GM11168 (cell line): ENCODE measurements at regions not wholly inside any gene's neighbourhood (a gene's known extent, or its start where the extent isn't known, plus 50 kb on each side); places are given as distances from the start of the nearest gene placed in this dataset.
"Not testable (repeated sequence)": the region's sequence is repeated elsewhere in the genome, so short reads cannot be mapped to it uniquely, and the experiment has no call there.

Experiments
- in situ Hi-C: fragments of 300-500 bp; cut with MboI; formaldehyde crosslinking; loops from one replicate; pipeline ENCODE4 v1.12.0; 2022; ENCODE audit warnings: low sequenced_read_pairs; ENCODE audit not compliant: unreplicated experiment

DNA sequence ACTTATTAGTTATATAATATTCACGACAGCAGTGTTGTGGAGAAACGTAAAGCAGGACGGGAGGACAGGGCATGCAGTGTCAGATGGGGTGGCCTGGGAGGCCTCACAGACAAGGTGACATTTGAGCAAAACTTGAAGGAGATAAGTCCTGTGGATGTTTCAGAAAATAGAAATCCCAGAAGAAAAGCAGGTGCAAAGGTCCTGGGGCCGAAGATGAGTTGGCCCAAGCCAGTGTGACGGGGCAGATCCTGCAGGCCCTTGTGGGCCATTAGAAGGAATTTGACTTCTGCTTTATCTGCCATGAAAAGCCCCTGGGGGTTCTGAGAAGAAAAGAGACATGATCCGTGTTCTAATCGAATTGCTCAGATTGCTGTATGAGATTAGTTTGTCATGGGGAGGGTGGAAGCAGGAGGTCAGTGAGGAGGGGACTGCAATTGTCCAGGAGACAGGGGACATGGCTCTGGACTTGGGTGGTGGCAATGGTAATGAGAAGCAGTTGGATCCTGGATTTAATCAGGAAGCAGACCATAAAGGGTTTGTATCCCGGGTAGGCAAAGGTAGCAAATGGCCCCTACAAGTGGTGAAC, 437.4 kb upstream of the SULF2 start:
- in situ Hi-C loops = no loop called here

DNA sequence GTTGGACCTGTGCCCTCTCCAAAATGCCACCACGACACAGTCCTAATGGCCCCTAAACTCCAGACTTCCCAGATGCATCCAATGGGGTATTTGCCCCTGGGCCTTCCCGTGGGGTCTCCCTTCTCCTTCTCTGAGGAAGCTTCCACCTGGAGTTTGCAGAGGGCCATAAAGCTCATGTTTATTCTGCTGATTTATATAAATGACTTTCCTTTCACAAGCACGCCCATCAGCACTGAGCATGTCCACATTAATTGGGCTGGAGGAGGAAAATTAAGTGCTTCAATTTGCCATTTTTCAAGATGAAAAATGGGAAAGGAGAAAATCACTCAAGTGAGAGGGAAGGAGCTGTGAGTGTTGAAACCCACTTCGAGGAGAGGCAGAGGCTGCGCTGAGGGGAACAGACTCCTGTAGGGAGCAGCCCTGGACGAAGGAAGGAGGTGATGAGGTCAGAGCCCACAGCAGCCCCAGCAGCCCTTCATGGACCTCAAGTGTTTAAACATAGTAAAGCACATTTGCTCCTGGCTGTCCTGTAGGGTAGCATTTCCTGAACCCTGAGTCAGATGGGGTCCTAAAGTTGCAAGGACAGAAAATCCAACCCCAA, 434.9 kb upstream of the SULF2 start:
- in situ Hi-C loops = no loop called here

DNA sequence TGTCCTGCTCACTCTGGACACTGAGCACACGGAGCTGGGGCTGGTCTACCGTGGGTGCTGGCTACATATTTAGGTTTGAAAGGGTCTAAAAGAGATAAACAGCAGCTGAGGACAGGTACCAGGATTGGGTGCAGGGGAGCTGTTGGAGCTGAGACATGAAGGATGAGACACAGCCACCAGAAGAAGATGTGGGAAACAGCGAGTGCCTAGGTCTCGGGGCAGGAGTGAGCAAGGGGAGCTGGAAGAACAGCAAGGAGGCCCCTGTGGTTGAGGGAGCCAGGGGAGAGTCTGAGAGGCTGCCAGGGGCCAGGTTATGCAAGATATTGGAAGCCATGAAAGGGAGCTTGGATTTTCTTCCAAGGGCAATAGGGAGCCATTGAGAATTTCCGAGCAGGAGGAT, 434.0 kb upstream of the SULF2 start:
- in situ Hi-C loops = no loop called here

DNA sequence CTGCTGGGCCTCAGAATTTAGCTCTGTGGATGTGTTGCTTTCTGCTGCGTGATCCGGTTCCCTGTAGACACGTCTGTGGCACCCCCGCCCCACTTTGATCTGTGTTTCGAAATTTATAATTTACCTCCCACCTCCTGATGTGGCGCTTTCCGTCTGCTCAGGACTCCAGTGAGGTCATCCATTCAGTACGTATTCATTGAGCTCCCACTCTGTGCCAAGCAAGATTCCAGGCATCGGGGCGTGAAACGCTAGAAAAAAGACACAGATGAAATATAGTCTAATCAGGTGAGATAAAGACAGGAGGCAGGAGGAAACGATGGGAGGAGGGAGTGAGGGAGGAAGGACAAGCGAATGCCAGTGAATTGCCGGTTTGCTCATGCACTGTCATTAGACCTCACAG, 431.9 kb upstream of the SULF2 start:
- in situ Hi-C loops = no loop called here

DNA sequence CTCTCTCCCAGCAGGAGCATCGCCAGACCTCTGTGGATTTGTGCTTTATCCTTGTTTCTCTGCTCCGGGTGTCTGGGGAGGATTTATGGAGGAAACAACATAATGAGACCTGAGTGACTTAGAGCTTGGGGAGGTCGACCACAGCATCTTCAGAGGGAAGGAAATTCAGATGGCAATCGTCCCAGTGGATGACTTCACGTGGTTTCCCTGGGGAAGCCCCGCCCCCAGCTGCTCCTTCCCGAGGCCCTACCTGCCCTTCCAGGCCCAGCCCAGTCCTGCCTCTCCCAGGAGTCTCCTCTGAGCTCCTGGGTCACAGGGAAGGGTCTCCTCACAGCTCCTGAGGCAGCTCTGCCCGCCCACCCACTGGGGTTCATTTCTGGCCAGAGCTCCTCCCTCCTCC, 430.3 kb upstream of the SULF2 start:
- in situ Hi-C loops = no loop called here

DNA sequence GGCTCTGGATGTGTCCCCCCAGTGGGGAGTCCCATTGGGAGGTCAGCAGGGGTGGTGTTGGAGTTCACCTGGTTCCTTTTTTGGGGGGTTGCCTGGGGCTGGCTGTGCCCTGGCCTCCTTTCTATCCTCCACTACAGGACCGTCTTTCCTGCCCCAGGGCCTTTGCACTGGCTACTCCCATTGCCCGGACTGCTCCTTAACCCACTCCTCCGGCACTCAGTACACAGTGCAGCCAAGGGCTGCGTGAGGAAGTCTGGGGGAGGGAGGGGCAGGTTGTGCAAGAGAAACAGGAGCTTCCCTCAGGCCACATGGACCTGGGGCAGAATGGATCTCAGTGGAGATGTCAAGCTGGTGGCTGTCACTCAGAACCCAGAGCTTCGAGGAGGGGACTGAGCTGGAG, 429.3 kb upstream of the SULF2 start:
- in situ Hi-C loops = no loop called here

DNA sequence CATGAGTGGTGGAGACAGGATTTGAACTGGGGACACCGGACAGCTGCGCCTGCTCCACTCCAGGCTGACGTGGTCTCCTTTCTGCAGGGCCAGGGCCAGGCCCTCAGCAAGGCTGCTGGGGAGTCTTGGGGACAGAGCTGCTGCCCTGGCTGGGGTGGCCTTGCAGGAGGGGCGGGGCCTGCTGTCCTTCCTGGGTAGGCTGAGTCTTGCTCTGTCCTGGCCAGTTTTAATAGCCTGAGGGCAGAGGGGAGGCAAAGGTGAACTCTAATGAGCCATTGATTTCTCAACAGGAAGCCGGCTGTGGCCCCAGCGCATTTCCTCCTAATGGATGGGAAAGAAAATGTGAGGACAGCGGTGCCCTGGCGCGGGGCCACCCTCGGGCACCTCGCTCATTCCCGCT, 428.4 kb upstream of the SULF2 start:
- in situ Hi-C loops = not testable (repeated sequence)

DNA sequence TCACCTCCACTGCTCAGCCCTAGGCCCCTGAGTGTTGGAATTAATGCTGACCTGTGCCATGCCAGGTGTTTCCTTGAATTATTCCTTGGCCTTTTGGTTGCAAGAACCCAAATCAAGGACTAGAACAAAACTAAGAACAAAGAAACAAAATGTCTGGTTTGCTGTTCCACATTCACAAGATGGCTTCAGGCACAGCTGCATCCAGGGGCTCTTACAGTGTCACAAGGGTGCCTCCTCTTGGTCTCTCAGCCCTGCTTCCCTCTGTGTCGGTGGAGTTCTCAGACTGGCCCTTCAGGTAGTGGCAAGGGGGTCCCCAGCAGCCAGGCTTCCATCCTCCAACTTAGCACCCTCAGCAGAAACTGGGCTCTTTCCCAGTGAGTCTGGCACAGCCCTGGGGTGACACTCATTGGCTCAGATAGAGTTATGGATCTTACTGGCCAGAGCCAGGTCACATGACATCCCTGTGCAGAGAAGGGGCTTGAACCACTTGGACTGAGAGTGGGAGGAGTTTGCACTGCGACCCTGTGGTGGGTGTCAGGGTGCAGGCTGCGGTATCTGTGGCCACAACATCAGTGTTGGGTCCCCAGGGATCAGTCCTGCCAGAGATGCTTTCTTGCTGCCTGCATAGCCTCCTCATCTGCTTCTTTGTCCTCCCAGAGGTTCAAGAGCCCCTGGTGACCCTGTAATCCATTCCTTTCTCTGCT, 427.7 kb upstream of the SULF2 start:
- in situ Hi-C loops = no loop called here

DNA sequence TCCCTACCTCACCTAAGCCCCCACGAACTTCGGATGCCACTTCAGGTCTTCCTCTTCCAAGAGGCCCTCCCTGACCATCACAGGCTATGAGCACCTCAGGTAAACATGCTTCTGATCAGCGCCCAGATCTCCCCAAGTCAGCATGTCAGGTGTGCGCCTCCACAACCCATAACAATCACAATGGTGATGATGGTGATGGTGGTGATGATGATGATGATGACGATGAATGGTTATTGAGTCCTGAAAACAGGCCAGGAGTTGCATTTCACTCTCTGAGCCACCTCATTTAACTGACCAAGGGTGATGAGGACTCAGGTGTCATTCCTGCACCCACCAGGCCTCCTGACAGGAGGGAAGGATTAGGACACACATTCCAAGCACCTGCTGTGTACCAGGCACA, 426.6 kb upstream of the SULF2 start:
- in situ Hi-C loops = no loop called here

DNA sequence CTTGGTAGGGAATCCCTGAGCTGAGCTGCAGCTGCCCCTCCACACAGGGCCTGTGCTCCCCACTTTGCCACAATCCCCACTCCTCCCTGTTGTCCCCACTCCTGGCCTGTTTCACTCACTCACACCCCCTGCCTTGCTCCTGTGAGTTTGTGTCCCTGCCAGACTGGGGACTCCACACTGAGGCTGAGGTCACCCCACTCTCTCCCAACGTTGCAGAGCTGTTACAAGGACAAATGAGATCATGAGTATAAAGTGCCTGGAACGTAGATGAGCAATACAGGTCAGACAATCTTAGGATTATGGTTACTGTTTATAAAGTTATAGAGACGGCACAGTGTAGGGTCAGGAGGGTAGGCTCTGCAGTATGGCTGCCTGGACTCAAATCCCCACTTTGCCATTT, 426.0 kb upstream of the SULF2 start:
- in situ Hi-C loops = no loop called here

DNA sequence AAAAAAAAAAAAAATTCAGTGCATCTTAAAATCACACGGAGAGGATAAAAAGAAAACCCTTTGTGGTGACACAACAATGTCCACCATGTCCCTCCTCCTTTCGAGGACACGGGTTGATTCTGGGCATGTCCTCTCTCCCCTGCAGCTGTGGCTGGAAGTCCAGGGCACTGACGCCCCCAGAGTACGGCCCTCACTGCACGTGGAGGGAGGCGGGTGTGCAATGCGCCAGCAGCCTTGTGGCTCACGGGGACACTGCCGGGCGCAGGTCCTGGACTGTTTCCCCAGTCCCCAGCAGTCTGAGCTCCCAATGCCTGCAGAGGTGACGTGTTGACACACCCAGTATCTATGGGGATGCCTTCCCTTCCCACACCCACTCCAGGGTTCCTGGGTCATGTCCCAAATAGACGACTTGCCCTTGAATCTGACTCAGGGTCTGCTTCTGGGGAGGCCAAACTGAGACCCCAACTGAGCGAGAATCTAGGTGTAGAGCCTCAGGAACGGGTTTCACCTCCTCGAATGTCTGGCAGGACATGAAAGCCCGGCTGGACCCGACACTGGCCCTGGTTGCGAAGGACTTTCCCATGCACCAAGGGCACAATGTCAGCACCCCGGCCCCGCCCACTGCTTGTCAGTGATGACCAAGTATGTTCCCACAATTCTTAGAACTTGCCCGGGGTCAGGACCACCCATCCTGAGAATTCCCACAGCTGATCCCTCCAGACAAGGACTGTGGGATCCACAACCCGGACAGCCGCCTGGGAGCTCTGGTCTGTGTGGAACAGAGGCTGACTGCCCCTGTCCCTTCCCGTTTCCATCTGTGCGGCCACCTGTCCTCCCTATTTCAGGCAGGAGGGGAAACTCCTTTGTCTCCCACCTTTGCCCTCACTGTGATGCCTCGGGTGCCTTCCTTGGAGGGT, 425.1 kb upstream of the SULF2 start:
- in situ Hi-C loops = no loop called here

DNA sequence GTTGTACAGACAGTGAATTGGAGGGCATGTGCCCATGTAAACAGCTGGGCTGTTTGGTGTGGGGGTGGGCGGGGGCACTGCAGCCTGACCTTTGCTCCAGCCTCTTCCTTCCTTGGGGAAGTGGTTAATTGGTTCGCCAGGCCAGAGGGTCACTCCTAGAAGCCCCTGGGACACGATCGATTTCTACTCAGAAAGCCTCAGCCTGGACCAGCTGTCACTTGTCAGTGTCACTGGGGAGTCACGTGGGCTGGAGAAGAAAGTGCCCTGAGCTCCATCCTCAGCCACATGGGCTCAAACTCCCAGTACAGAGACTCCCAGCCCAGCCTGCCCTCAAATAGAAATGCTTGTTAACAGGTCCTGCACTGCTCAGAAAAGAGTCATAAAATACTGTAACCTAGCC, 423.8 kb upstream of the SULF2 start:
- in situ Hi-C loops = no loop called here

DNA sequence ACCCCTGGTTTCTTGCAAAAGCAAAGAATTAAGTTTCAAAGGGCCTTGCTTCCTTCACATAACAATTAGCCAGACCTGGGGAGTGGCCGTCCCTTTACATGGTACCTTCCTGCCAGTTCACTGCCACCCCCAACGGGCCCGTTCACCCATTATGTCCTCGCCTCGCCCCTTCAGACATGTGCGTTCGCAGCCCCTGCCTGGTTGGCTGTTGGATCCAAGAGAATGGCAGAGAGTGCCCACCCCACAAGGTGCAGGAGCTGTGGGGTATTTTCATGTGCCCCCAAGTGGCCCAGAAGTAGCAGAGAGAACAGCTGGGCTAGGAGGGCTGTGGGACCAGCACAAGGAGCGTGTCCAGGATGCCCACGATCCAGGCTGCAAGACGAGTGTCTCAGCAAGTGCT, 422.9 kb upstream of the SULF2 start:
- in situ Hi-C loops = no loop called here

DNA sequence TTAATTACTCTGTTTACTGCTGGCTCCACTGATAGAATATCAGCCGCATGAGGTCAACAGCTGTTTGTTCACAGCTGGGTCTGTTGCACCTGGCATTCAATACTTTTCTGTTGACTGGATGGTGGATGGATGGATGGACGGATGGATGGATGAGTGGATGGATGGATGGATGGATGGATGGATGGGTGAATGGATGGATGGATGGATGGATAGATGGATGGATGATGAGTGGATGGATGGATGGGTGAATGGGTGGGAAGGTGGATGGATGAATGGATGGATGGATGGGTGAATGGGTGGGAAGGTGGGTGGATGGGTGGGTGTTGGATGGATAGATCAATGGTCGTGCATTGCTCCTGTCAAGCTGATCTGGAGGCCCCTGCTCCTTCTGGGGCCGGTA, 422.2 kb upstream of the SULF2 start:
- in situ Hi-C loops = no loop called here

DNA sequence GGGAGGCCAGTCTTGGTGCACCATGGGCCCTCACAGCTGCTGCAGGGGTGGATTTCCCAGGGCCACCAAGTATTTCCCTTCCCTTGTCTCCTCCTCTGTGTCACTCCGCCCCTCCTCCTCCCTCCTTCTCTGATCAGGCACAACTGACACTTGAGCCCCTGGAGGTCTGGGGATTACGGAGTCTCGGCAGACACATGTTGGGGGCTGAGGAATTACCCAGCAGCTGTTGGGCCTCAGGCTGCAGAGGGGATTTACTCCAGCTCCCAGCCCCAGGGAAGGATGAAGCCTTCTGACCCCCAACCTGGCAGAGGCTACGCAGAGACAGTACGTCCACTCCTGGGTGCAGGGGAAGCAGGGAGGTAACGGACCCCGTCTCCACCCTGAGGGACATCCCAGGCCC, 420.5 kb upstream of the SULF2 start:
- in situ Hi-C loops = no loop called here

DNA sequence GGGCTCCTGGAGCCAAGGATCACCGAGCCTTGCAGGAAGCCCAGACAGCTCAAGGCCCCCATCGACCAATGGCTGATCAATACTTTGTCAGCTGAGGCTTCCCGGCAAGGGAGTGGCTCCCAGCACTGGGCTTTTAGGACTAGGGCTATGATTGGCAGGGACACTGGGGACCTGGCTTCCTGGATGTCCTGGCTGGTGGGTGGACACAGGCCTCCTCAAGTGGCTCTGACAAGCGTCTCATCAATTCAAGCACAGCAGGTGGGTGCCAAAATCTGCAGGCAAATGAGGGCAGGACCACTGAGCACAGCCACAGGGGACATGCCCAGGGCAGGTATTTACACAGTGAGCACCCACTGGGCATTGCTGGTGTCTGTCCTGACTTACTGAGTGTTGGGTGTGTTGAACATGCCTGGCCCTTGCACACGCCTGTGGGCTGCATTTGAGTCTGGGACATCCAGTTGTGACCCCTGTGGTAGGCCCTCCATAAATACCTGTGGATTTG, 420.1 kb upstream of the SULF2 start:
- in situ Hi-C loops = no loop called here

DNA sequence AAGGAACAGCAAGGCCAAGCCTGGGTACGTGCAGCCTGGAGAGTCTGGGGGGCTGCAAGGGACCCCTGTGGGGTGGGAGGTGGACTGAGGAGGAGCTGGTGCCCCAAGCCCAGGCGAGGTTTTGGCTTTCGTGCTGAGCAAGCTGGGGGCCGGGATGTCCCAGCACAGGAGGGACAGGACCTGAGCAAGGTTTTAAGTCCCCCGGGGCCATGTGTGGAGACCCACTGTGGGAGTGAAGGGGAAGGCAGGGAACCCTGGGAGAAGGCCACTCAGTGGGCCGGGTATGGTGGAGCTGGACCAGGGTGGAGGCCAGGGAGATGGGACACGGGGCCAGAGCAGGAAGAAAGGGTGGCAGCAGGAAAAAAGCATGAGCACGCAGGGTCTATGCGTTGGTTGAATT, 419.2 kb upstream of the SULF2 start:
- in situ Hi-C loops = no loop called here

DNA sequence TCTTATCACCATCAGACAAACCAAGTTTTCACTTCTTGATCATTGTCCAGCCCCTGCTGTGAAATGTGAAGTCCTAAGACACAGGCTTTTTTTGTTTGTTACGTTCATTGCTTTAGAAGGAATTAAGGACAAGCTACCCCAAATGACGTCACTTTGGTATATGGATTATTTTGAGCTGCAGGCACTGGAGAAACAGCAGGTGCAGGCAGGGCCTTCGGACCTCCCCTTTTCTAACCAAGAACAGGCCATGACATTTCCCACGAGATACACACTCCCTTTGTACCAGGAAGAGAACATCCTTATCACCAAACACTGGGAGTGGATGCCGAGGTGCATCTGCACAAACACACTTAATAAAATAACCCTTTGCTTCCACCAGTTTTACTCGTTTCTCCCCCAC, 418.0 kb upstream of the SULF2 start:
- in situ Hi-C loops = no loop called here

DNA sequence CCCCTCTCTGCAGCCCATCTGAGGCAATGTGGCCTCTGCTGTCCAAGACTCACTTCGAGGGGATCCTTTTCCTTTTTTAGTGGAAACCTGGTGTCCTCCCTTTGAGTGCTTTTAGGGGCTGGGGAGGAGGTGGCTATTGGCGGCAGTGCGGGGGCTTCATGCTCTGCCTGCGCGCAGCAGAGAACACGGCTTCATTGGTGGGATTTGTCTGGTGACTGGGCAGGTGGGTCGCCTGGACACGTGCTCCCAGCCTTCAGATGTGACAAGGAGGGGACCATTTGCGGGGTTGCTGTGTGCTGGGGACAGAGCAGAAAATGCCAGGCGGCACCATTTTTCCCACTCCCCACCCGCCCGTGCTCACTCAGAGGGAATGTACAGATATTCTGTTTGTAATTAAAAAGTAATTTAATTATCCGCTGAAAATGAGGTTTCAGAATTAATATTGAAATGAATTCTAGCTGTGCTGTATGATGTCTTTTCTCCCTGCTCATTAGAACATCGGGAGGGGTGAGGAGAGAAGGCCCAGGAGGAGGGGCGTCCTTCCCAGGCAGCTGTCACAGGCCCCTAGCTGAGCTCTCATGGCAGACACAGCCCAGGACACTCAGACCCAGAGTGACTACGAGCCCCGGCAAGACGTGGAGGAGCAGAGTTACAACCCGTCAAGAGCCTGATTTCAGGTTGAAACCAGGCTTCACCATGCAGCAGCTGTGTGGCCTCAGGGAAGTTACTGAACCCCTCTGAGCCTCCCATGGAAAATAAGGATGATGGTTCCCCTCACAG, 417.2 kb upstream of the SULF2 start:
- in situ Hi-C loops = no loop called here

DNA sequence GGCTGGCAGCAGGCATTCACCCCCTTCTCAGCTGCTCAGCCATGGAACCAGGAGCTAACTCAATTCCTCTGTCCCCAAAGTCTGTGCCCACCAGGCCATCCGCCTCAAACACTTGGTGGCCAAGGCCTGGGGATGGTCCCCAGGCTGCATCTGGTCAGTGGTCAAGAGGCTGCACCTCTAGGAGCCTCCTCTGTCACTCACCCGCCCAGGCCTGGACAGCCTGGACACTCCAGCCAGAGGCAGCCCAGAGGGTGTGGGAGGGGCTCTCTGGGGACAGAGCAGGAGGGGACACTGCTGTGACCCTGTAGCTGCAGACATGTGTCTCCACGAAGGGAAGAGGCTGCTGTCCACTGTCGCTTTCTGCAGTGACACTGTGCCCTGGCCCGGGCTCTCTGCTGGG, 416.6 kb upstream of the SULF2 start:
- in situ Hi-C loops = no loop called here
